GM23338 (cell line): ENCODE measurements at regions not wholly inside any gene's neighbourhood (a gene's known extent, or its start where the extent isn't known, plus 50 kb on each side); places are given as distances from the start of the nearest gene placed in this dataset.

Experiments
- ATAC-seq: fragments of 200-7000 bp; cut with Tn5 transposase; 3 replicates; pipeline ENCODE4 v1.9.1; 2020
- DNase-seq: peaks from one replicate; pipeline ENCODE4 v3.0.0-alpha.2; 2015; ENCODE audit warnings: low spot score
- H2AFZ ChIP-seq: fragments of 200-600 bp; sonication (generic); 2 replicates; pipeline ENCODE4 v1.8.0; 2016; ENCODE audit warnings: antibody characterized with exemption, mild to moderate bottlenecking, moderate library complexity
- H3F3A ChIP-seq: fragments of 200-600 bp; sonication (generic); replicated peaks from 2 replicates; pipeline ENCODE4 v1.8.0; 2017; ENCODE audit warnings: antibody characterized with exemption, mixed run types, low read depth
- H3K27ac ChIP-seq: fragments of 200-600 bp; sonication (generic); 2 replicates; pipeline ENCODE4 v1.6.1; 2016; ENCODE audit warnings: low read depth
- H3K27me3 ChIP-seq: fragments of 200-600 bp; sonication (generic); 2 replicates; pipeline ENCODE4 v1.8.0; 2016; ENCODE audit warnings: mild to moderate bottlenecking, mixed run types, moderate library complexity; ENCODE audit not compliant: insufficient read depth
- H3K36me3 ChIP-seq: fragments of 200-600 bp; sonication (generic); 2 replicates; pipeline ENCODE4 v1.8.0; 2016; ENCODE audit warnings: mild to moderate bottlenecking; ENCODE audit not compliant: insufficient read depth
- H3K4me1 ChIP-seq: fragments of 200-600 bp; sonication (generic); 2 replicates; pipeline ENCODE4 v1.8.0; 2016; ENCODE audit warnings: mild to moderate bottlenecking, moderate library complexity; ENCODE audit not compliant: insufficient read depth
- H3K4me2 ChIP-seq: fragments of 200-600 bp; sonication (generic); 2 replicates; pipeline ENCODE4 v1.7.1; 2017; ENCODE audit warnings: mixed run types
- H3K4me3 ChIP-seq: fragments of 200-600 bp; sonication (generic); 2 replicates; pipeline ENCODE4 v1.6.1; 2016; ENCODE audit warnings: mixed run types
- H3K79me2 ChIP-seq: fragments of 200-600 bp; sonication (generic); replicated peaks from 2 replicates; pipeline ENCODE4 v1.8.0; 2017; ENCODE audit warnings: mild to moderate bottlenecking; ENCODE audit not compliant: insufficient read depth
- H3K9me2 ChIP-seq: fragments of 200-600 bp; sonication (generic); 2 replicates; pipeline ENCODE4 v1.8.0; 2017; ENCODE audit not compliant: insufficient read depth
- H4K20me1 ChIP-seq: fragments of 200-600 bp; sonication (generic); replicated peaks from 2 replicates; pipeline ENCODE4 v1.8.0; 2017; ENCODE audit warnings: mild to moderate bottlenecking; ENCODE audit not compliant: insufficient read depth
- H3K27ac Mint-ChIP-seq: 2 replicates; pipeline ENCODE4 v1.8.0; 2020; ENCODE audit warnings: inconsistent platforms, mild to moderate bottlenecking, moderate library complexity, mixed read lengths
- H3K27me3 Mint-ChIP-seq: 3 replicates; pipeline ENCODE4 v1.8.0; 2022; ENCODE audit warnings: low read depth, mild to moderate bottlenecking, moderate library complexity, mixed read lengths, inconsistent platforms; ENCODE audit not compliant: insufficient read depth, poor library complexity
- H3K36me3 Mint-ChIP-seq: 3 replicates; pipeline ENCODE4 v1.8.0; 2021; ENCODE audit warnings: low read depth, mild to moderate bottlenecking, inconsistent platforms, moderate library complexity, mixed read lengths
- H3K4me1 Mint-ChIP-seq: 3 replicates; pipeline ENCODE4 v1.8.0; 2020; ENCODE audit warnings: mild to moderate bottlenecking, inconsistent platforms, mixed read lengths
- H3K4me3 Mint-ChIP-seq: 3 replicates; pipeline ENCODE4 v1.8.0; 2021; ENCODE audit warnings: moderate library complexity, mild to moderate bottlenecking, inconsistent platforms, mixed read lengths
- H3K9me3 Mint-ChIP-seq: 3 replicates; pipeline ENCODE4 v1.8.0; 2020; ENCODE audit warnings: moderate library complexity, mild to moderate bottlenecking, inconsistent platforms, mixed read lengths
- CREB1 ChIP-seq: fragments of 250-450 bp; sonication (Bioruptor Pico); IDR thresholded peaks from 2 replicates; pipeline ENCODE4 v1.5.0; 2020; ENCODE audit warnings: low read depth, mild to moderate bottlenecking, moderate library complexity
- EZH2 ChIP-seq: fragments of 200-600 bp; sonication (generic); IDR thresholded peaks from one replicate; pipeline ENCODE4 v1.8.0; 2017; ENCODE audit warnings: antibody characterized with exemption, mild to moderate bottlenecking, low read depth; ENCODE audit not compliant: unreplicated experiment
- EZH2phosphoT487 ChIP-seq: fragments of 200-600 bp; sonication (generic); IDR thresholded peaks from one replicate; pipeline ENCODE4 v1.8.1; 2018; ENCODE audit warnings: antibody characterized with exemption; ENCODE audit not compliant: unreplicated experiment
- JUNB ChIP-seq: IDR thresholded peaks from one replicate; pipeline ENCODE4 v1.6.1; 2016; ENCODE audit warnings: antibody characterized with exemption; ENCODE audit not compliant: unreplicated experiment
- NANOG ChIP-seq: IDR thresholded peaks from 2 replicates; pipeline ENCODE4 v1.6.1; 2016; ENCODE audit warnings: antibody characterized with exemption, borderline replicate concordance
- POLR2AphosphoS5 ChIP-seq: IDR thresholded peaks from 2 replicates; pipeline ENCODE4 v1.6.1; 2016; ENCODE audit warnings: antibody characterized with exemption, low read depth
- STAT1 ChIP-seq: IDR thresholded peaks from one replicate; pipeline ENCODE4 v1.6.1; 2016; ENCODE audit warnings: antibody characterized with exemption; ENCODE audit not compliant: unreplicated experiment
- ZNF114 ChIP-seq: fragments of 250-450 bp; sonication (Bioruptor Pico); IDR thresholded peaks from 2 replicates; pipeline ENCODE4 v1.5.0; 2020; ENCODE audit warnings: mild to moderate bottlenecking, moderate library complexity
- ZNF331 ChIP-seq: fragments of 250-450 bp; sonication (Bioruptor Pico); IDR thresholded peaks from 2 replicates; pipeline ENCODE4 v1.5.0; 2020; ENCODE audit warnings: low read depth, mild to moderate bottlenecking, moderate library complexity
- TF ChIP-seq, protein P1 (sequence below): fragments of 250-450 bp; sonication (Bioruptor Pico); IDR thresholded peaks from 2 replicates; pipeline ENCODE4 v1.5.0; 2020; ENCODE audit warnings: mild to moderate bottlenecking, moderate library complexity
- TF ChIP-seq, protein P2 (sequence below): IDR thresholded peaks from 2 replicates; pipeline ENCODE4 v1.6.1; 2016; ENCODE audit warnings: antibody characterized with exemption
- TF ChIP-seq, protein P3 (sequence below), 2 experiments: fragments of 200-600 bp in 1 of 2; sonication (generic) in 1 of 2; conservative IDR thresholded peaks; 2 replicates each; pipeline versions ENCODE4 v1.5.1 to v1.6.1; 2016 to 2017; ENCODE audit warnings: antibody characterized with exemption in 2 of 2, low read depth in 2 of 2, mild to moderate bottlenecking in 2 of 2, moderate library complexity in 1 of 2

DNA sequence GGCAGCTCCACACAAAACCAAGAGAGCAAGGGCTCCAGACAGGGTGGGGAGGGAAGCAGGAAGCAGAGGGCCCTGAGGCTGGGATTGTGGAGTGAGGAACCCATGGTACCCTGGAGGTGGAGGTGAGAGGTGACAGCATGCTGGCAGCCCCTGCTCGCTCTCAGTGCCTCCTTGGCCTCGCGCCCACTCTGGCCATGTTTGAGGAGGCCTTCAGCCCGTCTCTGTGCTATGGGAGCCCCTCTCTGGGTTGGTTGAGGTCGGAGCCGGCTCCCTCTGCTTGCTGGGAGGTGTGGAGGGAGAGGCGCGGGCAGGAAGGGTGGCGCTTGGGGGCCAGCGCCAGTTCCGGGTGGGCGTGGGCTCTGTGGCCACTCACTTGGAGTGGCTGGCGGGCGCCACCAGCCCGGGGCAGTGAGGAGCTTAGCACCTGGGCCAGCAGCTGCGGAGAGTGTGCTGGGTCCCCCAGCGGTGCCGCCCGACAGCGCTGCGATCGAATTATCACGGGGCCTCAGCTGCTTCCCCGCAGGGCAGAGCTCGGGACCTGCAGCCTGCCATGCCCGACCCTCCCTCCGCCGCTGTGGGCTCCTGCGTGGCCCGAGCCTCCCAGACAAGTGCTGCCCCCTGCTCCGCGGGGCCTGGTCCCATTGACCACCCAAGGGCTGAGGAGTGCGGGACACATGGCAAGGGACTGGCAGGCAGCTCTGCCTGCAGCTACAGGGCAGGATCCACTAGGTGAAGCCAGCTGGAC lies 196.0 kb downstream of the DACT1 start:
- Histone ChIP-seq H3K4me2 (no peak overlapping the region), H3F3A (no peaks in the 10 kb centered on the region), H3K4me3 (no peak overlapping the region), H3K27me3 (no peaks in the 10 kb centered on the region), H3K27ac (no peak overlapping the region), H3K36me3 (no peaks in the 10 kb centered on the region), H4K20me1 (no peaks in the 10 kb centered on the region), H3K79me2 (no peaks in the 10 kb centered on the region), H3K9me2 (no peaks in the 10 kb centered on the region), H3K4me1 (no peaks in the 10 kb centered on the region; the same call in 1 of the 2 replicates), H2AFZ (no peak overlapping the region)
- no peak for DNase-seq
- no peak overlapping the region for H3K4me3 Mint-ChIP-seq
- peaks cover 4% of the 10 kb centered on the region; the same call in 2 of the 3 replicates for H3K4me1 Mint-ChIP-seq
- TF ChIP-seq, protein P1, sequence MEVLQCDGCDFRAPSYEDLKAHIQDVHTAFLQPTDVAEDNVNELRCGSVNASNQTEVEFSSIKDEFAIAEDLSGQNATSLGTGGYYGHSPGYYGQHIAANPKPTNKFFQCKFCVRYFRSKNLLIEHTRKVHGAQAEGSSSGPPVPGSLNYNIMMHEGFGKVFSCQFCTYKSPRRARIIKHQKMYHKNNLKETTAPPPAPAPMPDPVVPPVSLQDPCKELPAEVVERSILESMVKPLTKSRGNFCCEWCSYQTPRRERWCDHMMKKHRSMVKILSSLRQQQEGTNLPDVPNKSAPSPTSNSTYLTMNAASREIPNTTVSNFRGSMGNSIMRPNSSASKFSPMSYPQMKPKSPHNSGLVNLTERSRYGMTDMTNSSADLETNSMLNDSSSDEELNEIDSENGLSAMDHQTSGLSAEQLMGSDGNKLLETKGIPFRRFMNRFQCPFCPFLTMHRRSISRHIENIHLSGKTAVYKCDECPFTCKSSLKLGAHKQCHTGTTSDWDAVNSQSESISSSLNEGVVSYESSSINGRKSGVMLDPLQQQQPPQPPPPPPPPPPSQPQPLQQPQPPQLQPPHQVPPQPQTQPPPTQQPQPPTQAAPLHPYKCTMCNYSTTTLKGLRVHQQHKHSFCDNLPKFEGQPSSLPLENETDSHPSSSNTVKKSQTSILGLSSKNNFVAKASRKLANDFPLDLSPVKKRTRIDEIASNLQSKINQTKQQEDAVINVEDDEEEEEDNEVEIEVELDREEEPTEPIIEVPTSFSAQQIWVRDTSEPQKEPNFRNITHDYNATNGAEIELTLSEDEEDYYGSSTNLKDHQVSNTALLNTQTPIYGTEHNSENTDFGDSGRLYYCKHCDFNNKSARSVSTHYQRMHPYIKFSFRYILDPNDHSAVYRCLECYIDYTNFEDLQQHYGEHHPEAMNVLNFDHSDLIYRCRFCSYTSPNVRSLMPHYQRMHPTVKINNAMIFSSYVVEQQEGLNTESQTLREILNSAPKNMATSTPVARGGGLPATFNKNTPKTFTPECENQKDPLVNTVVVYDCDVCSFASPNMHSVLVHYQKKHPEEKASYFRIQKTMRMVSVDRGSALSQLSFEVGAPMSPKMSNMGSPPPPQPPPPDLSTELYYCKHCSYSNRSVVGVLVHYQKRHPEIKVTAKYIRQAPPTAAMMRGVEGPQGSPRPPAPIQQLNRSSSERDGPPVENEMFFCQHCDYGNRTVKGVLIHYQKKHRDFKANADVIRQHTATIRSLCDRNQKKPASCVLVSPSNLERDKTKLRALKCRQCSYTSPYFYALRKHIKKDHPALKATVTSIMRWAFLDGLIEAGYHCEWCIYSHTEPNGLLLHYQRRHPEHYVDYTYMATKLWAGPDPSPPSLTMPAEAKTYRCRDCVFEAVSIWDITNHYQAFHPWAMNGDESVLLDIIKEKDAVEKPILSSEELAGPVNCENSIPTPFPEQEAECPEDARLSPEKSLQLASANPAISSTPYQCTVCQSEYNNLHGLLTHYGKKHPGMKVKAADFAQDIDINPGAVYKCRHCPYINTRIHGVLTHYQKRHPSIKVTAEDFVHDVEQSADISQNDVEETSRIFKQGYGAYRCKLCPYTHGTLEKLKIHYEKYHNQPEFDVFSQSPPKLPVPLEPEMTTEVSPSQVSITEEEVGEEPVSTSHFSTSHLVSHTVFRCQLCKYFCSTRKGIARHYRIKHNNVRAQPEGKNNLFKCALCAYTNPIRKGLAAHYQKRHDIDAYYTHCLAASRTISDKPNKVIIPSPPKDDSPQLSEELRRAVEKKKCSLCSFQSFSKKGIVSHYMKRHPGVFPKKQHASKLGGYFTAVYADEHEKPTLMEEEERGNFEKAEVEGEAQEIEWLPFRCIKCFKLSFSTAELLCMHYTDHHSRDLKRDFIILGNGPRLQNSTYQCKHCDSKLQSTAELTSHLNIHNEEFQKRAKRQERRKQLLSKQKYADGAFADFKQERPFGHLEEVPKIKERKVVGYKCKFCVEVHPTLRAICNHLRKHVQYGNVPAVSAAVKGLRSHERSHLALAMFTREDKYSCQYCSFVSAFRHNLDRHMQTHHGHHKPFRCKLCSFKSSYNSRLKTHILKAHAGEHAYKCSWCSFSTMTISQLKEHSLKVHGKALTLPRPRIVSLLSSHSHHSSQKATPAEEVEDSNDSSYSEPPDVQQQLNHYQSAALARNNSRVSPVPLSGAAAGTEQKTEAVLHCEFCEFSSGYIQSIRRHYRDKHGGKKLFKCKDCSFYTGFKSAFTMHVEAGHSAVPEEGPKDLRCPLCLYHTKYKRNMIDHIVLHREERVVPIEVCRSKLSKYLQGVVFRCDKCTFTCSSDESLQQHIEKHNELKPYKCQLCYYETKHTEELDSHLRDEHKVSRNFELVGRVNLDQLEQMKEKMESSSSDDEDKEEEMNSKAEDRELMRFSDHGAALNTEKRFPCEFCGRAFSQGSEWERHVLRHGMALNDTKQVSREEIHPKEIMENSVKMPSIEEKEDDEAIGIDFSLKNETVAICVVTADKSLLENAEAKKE = no peak
- ATAC-seq = no peak
- peaks cover 8% of the 10 kb centered on the region for H3K9me3 Mint-ChIP-seq
- no peak overlapping the region for H3K27ac Mint-ChIP-seq
- peaks cover 7% of the 10 kb centered on the region; the same call in 2 of the 3 replicates for H3K36me3 Mint-ChIP-seq
- H3K27me3 Mint-ChIP-seq = no peaks in the 10 kb centered on the region

DNA sequence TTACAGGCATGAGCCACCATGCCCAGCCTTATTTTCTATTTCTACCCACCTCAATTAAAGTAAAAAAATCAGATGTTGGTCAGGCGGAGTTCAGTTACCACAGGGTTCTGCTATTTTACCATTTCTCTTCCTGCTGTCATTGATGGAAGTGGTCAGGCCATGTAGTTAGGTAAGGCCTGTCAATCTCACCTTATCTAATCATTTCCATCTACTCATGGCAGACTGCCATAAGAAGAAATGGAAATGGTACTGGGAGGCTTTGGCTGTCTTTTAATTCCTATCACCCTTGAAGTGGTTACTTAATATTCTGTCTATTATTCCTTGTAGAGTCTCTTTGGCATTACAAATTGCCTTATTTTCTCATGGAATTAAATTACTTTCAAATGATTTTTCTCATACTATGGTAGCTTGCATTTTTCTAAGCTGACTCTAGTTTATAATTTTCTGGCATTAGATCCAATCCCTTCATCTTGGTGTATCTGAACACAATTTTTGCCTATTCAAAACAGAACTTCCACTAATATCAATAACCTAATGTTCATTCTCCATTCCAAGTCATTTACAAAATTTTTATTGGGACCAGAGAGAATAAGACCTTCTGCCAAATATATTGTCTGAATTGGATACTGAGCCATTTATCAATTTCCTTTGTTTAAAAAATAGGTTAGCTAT lies 198.7 kb downstream of the DACT1 start:
- H3K4me3 ChIP-seq = no peak overlapping the region
- no peaks in the 10 kb centered on the region for H3K36me3 ChIP-seq
- Mint-ChIP-seq H3K4me3 (no peak overlapping the region), H3K9me3 (peaks cover 8% of the 10 kb centered on the region), H3K36me3 (peaks cover 7% of the 10 kb centered on the region; the same call in 2 of the 3 replicates), H3K27ac (no peak overlapping the region), H3K27me3 (no peaks in the 10 kb centered on the region), H3K4me1 (peaks cover 13% of the 10 kb centered on the region; the same call in 2 of the 3 replicates)
- no peak overlapping the region for H3K27ac ChIP-seq
- H3K9me2 ChIP-seq = no peaks in the 10 kb centered on the region
- H2AFZ ChIP-seq = no peak overlapping the region
- no peaks in the 10 kb centered on the region for H3F3A ChIP-seq
- no peaks in the 10 kb centered on the region for H3K79me2 ChIP-seq
- no peak overlapping the region for H3K4me2 ChIP-seq
- DNase-seq (no peak), ATAC-seq (no peak)
- 0 out of 2 replicates have a peak, but pooled peaks cover 7% of the 10 kb centered on the region for H3K4me1 ChIP-seq
- no peaks in the 10 kb centered on the region for H4K20me1 ChIP-seq
- H3K27me3 ChIP-seq = no peaks in the 10 kb centered on the region
- TF ChIP-seq, protein P2, sequence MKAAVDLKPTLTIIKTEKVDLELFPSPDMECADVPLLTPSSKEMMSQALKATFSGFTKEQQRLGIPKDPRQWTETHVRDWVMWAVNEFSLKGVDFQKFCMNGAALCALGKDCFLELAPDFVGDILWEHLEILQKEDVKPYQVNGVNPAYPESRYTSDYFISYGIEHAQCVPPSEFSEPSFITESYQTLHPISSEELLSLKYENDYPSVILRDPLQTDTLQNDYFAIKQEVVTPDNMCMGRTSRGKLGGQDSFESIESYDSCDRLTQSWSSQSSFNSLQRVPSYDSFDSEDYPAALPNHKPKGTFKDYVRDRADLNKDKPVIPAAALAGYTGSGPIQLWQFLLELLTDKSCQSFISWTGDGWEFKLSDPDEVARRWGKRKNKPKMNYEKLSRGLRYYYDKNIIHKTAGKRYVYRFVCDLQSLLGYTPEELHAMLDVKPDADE = no peak
- TF ChIP-seq EZH2 (no peak), JUNB (no peak), STAT1 (no peak), CREB1 (CRISPR knock-in tag) (no peak), POLR2AphosphoS5 (no peak), EZH2phosphoT487 (no peak), ZNF114 (CRISPR knock-in tag) (no peak), NANOG (no peak), ZNF331 (CRISPR knock-in tag) (no peak)
- TF ChIP-seq, protein P3, sequence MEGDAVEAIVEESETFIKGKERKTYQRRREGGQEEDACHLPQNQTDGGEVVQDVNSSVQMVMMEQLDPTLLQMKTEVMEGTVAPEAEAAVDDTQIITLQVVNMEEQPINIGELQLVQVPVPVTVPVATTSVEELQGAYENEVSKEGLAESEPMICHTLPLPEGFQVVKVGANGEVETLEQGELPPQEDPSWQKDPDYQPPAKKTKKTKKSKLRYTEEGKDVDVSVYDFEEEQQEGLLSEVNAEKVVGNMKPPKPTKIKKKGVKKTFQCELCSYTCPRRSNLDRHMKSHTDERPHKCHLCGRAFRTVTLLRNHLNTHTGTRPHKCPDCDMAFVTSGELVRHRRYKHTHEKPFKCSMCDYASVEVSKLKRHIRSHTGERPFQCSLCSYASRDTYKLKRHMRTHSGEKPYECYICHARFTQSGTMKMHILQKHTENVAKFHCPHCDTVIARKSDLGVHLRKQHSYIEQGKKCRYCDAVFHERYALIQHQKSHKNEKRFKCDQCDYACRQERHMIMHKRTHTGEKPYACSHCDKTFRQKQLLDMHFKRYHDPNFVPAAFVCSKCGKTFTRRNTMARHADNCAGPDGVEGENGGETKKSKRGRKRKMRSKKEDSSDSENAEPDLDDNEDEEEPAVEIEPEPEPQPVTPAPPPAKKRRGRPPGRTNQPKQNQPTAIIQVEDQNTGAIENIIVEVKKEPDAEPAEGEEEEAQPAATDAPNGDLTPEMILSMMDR (conservative IDR thresholded peaks at IDR 0.05; ENCODE audit: low read depth in 2 of 2) = no peak
